ENCODE measurements at regions not wholly inside any gene's neighbourhood (a gene's known extent, or its start where the extent isn't known, plus 50 kb on each side); places are given as distances from the start of the nearest gene placed in this dataset.

DNA sequence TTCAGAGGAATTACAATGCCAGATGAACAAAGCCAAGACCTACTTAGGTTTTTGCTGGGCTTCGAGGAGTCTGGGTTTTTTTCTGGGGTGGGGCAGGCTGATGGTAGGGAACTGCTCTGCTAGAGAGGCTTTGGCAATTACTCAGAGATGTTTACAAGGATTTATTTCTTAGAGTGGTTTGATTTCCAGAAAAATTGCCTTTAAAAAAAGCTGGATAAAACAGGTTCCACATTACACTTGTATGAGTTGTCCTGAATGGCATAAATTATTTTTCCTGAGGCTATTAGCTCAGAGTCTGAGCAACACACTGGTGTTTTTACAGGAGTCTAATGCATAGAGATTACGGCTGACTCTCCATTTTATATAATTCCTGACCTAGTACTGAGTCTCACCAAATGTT, 118.5 kb upstream of the FRMD6 start:
- Histone ChIP-seq H3K18ac (ENCODE audit: extremely low read depth, low read length) (no peak overlapping the region), H3K23ac (ENCODE audit: insufficient read length) (no peak overlapping the region), H3K4me3 (ENCODE audit: extremely low read depth in 1 of 4, insufficient read depth in 2 of 4, low read depth in 3 of 4, low read length in 4 of 4) (no peak overlapping the region), H2AK5ac (ENCODE audit: low read depth, low read length) (no peak overlapping the region), H2BK20ac (ENCODE audit: low read length) (no peak overlapping the region), H3K4me1 (replicated peaks in 1 of 4; ENCODE audit: control insufficient read depth in 3 of 4, insufficient read depth in 4 of 4, low read length in 3 of 4) (no peaks in the 10 kb centered on the region), H4K91ac (replicated peaks; ENCODE audit: insufficient read length, low read length) (no peak overlapping the region), H3K9ac (replicated peaks in 1 of 4; ENCODE audit: extremely low read depth in 1 of 4, low read depth in 3 of 4, low read length in 3 of 4) (no peak overlapping the region), H2BK5ac (ENCODE audit: low read depth, low read length) (no peak overlapping the region), H3K14ac (ENCODE audit: insufficient read length) (no peak overlapping the region), H3K79me2 (ENCODE audit: control insufficient read depth in 1 of 2, insufficient read depth in 2 of 2, low read length in 2 of 2) (no peaks in the 10 kb centered on the region), H3K56ac (replicated peaks; ENCODE audit: insufficient read length, low read depth, low read length) (no peak overlapping the region), H3K9me3 (ENCODE audit: insufficient read depth in 2 of 2, low read depth in 1 of 2, low read length in 1 of 2) (peaks cover 0 to 7% of the 10 kb centered on the region in 2 experiments; a peak in 2 of 4 replicates), H2AFZ (ENCODE audit: low read length) (no peak overlapping the region), H3K4me2 (ENCODE audit: insufficient read depth in 1 of 2, low read depth in 2 of 2, low read length in 2 of 2) (no peak overlapping the region), H3K4ac (replicated peaks; ENCODE audit: insufficient read length, low read depth, low read length) (no peak overlapping the region), H4K20me1 (replicated peaks in 1 of 2; ENCODE audit: control insufficient read depth in 1 of 2, insufficient read depth in 2 of 2, low read length in 2 of 2) (no peaks in the 10 kb centered on the region), H4K5ac (ENCODE audit: insufficient read length, low read depth, low read length) (no peak overlapping the region), H3K27me3 (replicated peaks in 1 of 4; ENCODE audit: control insufficient read depth in 3 of 4, extremely low read depth in 1 of 4, insufficient read depth in 3 of 4, low read length in 3 of 4) (no peaks in the 10 kb centered on the region), H3K79me1 (ENCODE audit: low read depth, low read length) (no peaks in the 10 kb centered on the region), H2BK15ac (ENCODE audit: low read length) (no peak overlapping the region), H2BK120ac (replicated peaks; ENCODE audit: low read depth, low read length) (no peak overlapping the region), H3K36me3 (ENCODE audit: control insufficient read depth in 2 of 4, insufficient read depth in 4 of 4, low read length in 3 of 4) (no peaks in the 10 kb centered on the region), H3K27ac (ENCODE audit: low read depth, low read length) (no peak overlapping the region), H2BK12ac (ENCODE audit: low read depth, low read length) (no peak overlapping the region), H4K8ac (ENCODE audit: extremely low read depth, insufficient read depth, low read length) (no peak overlapping the region), H3K23me2 (ENCODE audit: low read depth, low read length) (no peaks in the 10 kb centered on the region; the same call in 1 of the 2 replicates)
- POLR2A ChIA-PET (ENCODE audit: partially characterized antibody) = no interaction called here
- FAIRE-seq (no peak), DNase-seq (ENCODE audit: low read depth in 1 of 2, low spot score in 2 of 2) (no peak)
- WGBS, 2 experiments (ENCODE audit: extremely low coverage in 1 of 2, insufficient coverage in 1 of 2, insufficient read length in 1 of 2, insufficient replicate concordance in 2 of 2, low coverage in 1 of 2, low lambda C conversion rate in 2 of 2, missing lambda C conversion rate in 1 of 2) = 85% methylated on average over 2 of the region's 2 CpGs; no CpG with 5 or more reads in 1 of the 2 experiments
- CTCF ChIA-PET (ENCODE audit: partially characterized antibody) = interaction anchor here (0.9 to 1.1 kb wide), 2 partner anchors 243 to 245 kb away, joined by 3 to 4 read pairs; no protein-coding TSS in a partner anchor
- TF ChIP-seq CREB1 (IDR thresholded peaks at IDR 0.05) = no peak
- no peak for TF ChIP-seq SIX5 (IDR thresholded peaks at IDR 0.05; ENCODE audit: low read depth, low read length)
- TF ChIP-seq ZNF274 (IDR thresholded peaks at IDR 0.05; ENCODE audit: borderline replicate concordance, extremely low read depth, low read length) = no peak
- TF ChIP-seq RNF2 (IDR thresholded peaks at IDR 0.05; ENCODE audit: borderline replicate concordance, low read depth, low read length, missing control alignments, poor library complexity, severe bottlenecking) = no peak
- TF ChIP-seq TCF12 (IDR thresholded peaks at IDR 0.05; ENCODE audit: low read depth, low read length) = no peak
- no peak for TF ChIP-seq GTF2F1 (IDR thresholded peaks at IDR 0.05; ENCODE audit: borderline replicate concordance, low read depth, low read length)
- TF ChIP-seq CBX8 (IDR thresholded peaks at IDR 0.05; ENCODE audit: borderline replicate concordance, low read depth, low read length) = no peak
- TF ChIP-seq SUZ12 (IDR thresholded peaks at IDR 0.05; ENCODE audit: low read length) = no peak

Measured in H1 (cell line).